Activated effector memory CD4-positive, alpha-beta T cell treated with anti-CD3 and anti-CD28 coated beads, Interleukin-2, amount 50 U/mL, for 16 hours (primary cell): ENCODE measurements at regions not wholly inside any gene's neighbourhood (a gene's known extent, or its start where the extent isn't known, plus 50 kb on each side); places are given as distances from the start of the nearest gene placed in this dataset.

ENCODE experiments used
- DNase-seq: peaks from one replicate; pipeline ENCODE4 v3.0.0-alpha.2; 2020

DNA sequence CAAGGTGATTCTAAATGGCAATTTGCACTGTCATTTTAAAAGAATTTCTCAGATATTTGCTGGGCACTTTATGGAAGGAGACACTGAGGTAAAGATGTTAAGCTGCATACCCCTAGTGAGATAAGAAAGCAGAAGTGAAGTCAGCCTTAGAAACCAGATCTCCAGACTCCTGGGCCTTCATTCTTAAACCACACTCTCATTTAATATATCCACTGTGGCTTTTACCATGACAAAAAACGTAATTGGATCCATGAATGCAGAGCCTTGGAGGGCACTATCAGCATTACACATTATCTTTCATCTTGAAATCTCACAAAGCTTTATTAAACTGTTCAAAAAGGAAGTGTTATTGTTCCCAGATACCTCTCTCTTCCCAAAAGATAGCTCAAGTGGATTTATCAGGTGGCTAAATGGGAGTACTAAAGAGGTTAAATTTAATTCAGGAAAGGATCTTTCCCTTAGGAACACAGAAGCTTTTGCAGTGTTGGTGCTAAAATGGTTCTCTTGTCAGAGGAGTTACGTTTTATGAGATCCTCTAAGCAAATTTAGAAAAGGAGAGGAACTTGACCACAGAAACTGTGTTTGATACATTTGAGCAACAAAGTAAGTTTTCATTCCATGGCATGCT, 1060.4 kb downstream of the EFNB2 start:
- DNase-seq, result no peak

DNA sequence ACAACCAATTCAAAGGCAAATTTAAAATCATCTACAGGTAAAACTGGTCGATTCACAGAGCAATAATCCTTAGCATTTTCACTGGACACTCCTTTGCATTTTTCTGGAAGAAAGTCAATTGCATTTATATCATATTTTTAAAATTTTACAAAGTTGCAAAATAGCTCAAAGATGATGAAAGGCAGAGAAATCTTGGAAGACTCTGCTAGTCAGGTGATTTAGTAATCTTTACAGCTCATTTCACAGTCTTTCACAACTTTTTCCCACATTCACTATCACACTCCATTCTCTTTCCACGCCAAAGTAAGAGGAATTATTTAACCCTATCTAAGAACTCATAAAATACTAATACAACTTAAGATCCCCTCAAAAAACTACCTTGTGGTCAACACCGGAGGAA, 1063.8 kb downstream of the EFNB2 start:
- DNase-seq, result no peak

DNA sequence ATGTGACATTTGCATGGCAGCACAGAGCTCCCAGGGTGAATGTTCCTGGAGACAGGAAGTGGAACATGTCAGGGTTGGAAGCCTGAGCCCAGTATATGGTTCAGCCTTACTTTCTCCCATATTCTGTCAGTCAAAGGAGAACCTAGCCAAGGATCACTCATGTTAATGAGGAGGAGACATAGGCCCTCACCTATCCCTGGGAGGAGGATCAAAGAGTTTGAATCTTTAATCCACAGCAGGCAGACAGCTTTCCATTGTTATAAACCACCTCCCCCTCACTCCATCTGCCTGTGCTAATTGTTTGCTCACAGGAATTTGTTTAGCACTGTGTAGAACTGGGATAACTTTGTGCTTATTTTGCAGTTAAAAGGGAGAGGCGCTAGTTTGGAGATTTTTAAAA, 1069.1 kb downstream of the EFNB2 start:
- no peak for DNase-seq

DNA sequence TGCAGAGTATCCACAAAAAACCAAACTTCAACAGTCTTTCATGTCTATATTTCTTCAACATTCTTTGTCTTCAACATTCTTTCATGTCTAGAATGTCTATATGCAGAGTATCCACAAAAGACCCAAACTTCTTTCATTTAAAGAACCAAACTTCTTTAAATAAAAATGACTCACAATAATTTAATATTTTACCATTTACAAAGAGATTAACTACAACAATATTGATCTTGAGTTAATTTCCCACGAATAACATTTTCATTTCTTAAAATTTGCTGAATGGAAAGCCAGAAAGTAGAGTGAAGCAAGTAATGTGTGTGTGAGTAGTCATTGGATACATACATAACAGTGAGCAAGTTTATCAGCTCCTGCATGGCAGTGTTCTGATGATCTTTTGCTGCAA, 1069.7 kb downstream of the EFNB2 start, which contains the start of gene DAOA:
Gene DAOA (plus strand): TSS at position 301 of the 400 bp plus-strand sequence.
- no peak for DNase-seq

GRCh38 chr13:105465251-105465650, 1070.2 kb downstream of the EFNB2 start:
- no peak for DNase-seq

DNA sequence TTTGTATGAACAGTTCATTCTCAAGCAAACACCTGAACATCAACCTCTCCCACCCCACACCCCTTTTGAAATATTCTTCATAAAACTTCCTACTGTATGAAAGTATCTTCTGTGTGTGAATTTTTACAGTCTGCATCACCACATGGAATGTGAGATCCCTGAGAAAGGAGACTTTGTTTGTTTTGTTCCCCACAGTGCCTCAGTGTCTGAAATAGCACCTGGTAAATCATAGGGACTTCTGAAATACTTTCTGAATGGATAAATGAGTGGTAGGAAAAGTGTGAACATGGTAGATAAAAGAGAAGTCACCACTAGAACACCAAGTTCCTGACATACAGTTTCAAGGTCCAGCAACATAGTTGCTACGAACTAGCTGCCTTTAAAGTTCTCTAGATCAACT, 1071.2 kb downstream of the EFNB2 start:
- DNase-seq, result no peak

GRCh38 chr13:105463011-105463501, 1072.4 kb downstream of the EFNB2 start:
- DNase-seq, result no peak

DNA sequence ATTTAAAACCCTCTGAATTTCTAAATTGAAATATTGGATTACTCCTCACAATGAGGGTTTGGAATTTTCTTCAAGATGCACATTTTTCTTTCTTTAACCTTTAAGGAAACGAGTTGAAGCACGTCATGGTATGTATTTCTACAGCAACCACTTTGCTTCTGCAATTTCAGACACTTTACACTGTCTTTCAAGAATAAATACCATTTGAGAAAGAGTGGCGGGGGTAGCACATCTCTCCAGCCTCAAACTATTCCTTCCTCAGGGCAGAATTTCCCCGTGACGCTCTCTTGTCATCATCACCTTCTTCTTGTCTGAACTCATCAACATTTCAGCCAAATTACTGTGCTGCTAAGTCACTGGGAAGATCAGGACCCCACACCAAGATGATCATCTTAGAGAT, 1073.4 kb downstream of the EFNB2 start:
- DNase-seq, result no peak

- no peak for DNase-seq
Observed at GRCh38 chr13:105452895-105453294, 1082.6 kb downstream of the EFNB2 start.

DNA sequence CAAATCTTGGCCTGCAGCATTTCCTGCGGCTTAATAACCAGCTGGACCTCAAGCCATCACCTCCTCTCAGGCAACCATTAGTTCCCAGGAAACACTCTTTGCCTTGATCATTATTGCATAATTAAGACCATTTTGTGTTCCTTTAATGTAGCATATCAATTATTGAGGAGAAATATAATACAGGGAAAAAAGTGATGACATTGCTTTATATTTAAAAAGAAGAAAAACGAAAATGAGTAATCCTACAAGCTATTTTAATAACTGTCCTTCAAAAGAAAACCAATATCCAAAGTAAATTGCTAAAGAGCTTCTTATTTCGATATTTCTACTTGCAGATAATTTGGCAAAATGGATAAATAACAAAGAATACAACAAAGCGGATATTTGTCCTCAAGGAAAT, 1084.7 kb downstream of the EFNB2 start:
- no peak for DNase-seq

GRCh38 chr13:105448811-105449210, 1086.7 kb downstream of the EFNB2 start:
- no peak for DNase-seq

DNA sequence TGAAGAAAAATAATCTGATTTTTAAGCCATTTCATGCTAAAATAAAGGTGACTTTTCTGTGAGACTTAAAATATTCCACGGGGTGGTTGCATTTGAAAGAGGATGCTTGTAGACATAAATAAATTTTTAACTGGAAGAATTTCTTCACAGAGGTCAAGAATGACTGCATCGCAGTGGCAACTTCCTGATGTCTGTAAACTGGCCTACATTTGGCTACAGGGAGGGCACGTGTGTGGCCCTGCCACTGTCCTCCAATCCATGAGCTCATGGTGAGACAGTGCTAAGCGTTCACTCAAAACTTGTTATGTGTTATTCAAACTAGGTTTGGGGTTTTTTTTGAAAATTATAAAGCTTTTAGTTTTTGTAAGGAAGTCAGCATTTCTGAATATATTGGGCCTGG, 1089.3 kb downstream of the EFNB2 start:
- no peak for DNase-seq

- DNase-seq, result no peak
Observed at GRCh38 chr13:105445796-105446195, 1089.7 kb downstream of the EFNB2 start.

DNA sequence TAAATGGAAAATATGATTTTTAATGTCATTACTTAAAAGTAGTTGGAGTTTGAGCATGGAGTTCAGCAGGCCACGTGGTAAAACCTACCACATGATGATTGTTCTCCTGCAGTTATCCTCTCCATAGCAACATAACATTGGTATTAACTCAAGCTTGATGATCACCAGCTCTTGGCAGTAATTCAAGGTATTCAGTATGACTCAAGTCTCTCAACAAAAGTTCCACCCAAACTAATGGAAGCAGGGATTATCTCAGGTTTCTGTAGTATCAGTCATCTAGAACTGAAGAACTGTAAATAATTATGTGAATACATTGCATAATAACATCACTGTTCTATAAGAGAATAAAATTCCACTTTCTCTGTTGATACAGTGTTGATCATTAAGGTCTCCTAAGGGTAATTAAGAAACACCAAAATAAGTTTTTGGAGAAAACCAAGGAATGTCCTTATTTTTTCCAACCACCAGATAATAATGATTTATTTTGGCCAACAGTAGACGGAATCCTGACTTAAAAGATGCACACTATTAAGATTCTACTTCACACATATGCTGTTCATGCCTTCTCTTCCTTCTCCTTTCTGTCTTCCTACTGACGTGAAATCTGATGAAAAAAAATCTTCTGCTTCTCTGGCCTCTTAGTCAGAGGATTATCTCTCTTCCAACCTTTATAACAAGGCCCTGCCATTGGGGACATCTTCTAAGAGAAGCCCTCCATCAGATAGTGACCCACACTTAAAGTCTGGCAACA, 1092.3 kb downstream of the EFNB2 start:
- no peak for DNase-seq

GRCh38 chr13:105442040-105442439, 1093.4 kb downstream of the EFNB2 start:
- no peak for DNase-seq

- DNase-seq, result no peak
Observed at GRCh38 chr13:105441051-105441750, 1094.3 kb downstream of the EFNB2 start.

DNA sequence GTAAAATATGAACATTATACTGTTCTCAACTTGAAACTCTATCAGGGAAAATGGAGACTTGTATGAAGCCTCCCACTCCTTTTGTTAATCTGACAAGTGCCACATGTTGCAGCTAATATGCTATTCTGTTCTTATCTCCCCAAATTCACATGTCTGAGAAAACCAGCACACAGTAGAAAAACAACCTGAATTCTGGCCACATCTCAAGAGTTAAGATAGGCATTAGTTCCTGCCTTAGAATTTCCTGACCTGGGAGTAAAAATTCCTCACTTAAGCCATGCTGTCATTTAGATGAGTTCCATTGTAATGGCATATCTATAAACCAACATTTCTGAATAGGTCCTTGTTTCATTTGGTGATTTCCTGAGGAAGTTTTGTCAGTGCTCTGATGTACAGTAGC, 1098.5 kb downstream of the EFNB2 start:
- no peak for DNase-seq

DNA sequence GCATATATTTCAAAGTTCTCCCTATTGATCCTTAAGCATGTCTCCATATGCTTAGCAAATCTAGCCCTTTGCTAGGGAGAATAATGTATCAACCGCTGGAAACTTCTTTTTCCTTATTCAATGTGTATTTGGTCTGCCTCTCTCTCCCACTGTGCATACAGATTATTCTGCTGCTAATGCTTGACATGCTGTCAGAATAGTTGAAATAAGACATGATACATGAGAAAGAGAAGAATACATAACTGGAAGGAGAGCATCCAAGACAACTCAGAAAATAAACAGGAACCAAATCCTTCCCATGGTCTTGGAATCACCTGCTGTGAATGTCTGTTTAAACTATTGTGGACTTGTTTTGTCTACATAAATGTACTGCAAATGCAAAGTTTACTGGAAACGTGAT, 1103.0 kb downstream of the EFNB2 start:
- no peak for DNase-seq

DNA sequence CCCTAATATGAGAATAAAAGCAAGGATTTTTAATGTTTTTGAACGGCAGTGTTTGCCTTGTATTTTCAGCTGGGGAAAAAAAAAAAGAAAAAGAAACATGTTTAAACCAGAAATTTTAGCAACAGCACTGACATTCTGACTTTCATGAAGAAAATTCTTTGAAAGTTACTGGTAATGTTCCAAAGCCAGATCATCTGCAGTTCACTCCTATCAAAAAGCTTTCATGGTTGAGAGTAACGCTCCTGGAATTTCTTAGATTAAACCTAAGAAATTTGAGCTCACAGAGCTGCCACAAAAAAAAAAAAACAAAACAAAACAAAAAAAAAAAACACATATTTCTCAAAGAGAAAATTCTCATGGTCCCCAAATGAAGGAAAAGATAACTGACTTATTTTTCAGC, 1106.7 kb downstream of the EFNB2 start:
- DNase-seq, result no peak

DNA sequence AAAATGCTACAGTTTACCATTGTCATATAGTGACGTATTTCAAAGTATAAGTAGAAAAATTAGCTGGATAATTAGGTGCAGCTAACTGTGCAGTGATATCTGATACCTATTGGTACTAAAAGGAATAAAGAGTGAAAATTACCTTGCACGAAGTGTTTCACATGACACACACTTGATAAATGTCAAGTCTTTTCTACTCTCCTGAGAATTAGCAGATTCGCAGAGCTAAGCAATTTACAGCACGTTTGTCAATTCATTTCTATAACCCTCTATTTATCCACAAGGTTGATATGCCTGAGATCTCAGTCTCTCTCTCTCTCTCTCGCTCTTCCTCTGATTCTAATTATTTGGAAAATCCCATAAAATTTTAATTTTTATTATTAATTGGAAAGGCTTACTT, 1109.0 kb downstream of the EFNB2 start:
- DNase-seq, result no peak

DNA sequence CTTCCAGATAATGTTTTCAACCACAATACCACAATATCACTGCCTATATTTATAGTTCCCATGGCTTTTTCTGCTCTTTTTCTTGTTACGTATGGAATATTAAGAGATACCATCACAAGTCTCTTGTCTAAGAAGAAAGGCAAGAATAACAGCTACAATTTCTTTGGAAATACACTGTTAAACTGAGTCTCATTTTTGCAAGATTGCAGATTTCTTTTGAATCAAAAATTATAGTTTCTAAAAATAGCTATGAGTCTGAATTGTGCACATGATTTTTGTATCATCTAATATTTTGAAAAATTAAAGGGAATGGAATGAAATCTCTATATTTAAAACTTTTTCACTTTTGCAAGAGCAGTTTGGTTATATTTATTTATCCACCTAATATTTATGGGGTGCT, 1120.8 kb downstream of the EFNB2 start:
- DNase-seq, result no peak

DNA sequence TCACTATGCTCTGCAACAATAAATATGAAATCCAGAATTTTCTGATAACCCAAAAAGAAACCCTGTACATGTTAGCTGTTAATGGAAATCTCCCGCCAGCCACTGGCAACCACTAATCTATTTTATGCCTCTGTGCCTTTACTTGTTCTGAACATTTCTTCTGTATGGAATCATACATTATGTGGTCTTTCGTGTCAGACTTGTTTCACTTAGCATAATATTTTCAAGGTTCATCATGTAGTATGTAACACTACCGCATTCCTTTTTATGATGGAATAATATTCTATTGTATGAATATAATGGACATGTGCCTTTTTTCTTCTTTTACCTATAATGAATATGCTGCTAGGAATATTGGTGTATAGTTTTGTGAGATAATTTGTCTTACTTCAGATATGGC, 1123.3 kb downstream of the EFNB2 start:
- DNase-seq, result no peak

DNA sequence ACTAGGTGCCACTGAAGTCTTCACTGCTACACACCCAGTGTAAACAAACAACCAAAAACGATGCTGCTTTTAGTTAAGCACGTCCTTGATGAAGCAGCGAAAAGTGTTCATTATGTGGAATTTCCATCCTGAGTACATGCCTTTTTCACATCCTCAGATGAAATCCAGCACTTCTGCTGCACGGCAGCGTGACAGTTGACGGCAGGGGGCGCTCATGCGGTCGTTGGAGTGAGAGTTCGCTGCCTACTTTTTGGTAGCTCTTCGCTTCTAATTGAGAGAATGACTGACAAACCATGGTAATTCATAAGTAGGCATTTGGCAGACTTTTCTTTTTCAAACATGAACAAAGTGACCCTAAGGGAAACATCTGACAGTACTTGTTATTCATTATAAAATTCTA, 1124.9 kb downstream of the EFNB2 start:
- no peak for DNase-seq

GRCh38 chr13:105406551-105406950, 1128.9 kb downstream of the EFNB2 start:
- no peak for DNase-seq
